Lung (tissue), 11 donors: ENCODE measurements at regions not wholly inside any gene's neighbourhood (a gene's known extent, or its start where the extent isn't known, plus 50 kb on each side); places are given as distances from the start of the nearest gene placed in this dataset.

Experiments used
- ATAC-seq: fragments of 200-7000 bp; cut with Tn5 transposase; one replicate; pipeline ENCODE4 v1.9.1; 2020; ENCODE audit warnings: moderate number of reproducible peaks; ENCODE audit not compliant: insufficient read depth, low FRiP score
- DNase-seq, 3 donors: peaks; one replicate each; pipeline ENCODE4 v3.0.0-alpha.2; 2013 to 2017
- H3K27ac ChIP-seq, 2 donors: one replicate each; pipeline ENCODE4 v1.5.1; 2013; ENCODE audit warnings: mild to moderate bottlenecking in 2 of 2, moderate library complexity in 2 of 2, control low read depth in 1 of 2, inconsistent platforms in 1 of 2, low read depth in 1 of 2, low read length in 1 of 2
- H3K27me3 ChIP-seq, 3 donors: one replicate each; pipeline ENCODE4 v1.5.1; 2013; ENCODE audit warnings: low read length in 2 of 3; ENCODE audit not compliant: control insufficient read depth in 3 of 3, insufficient read depth in 3 of 3
- H3K36me3 ChIP-seq, 4 donors: one replicate each; pipeline ENCODE4 v1.5.1; 2013; ENCODE audit warnings: low read length in 4 of 4, mild to moderate bottlenecking in 1 of 4, moderate library complexity in 1 of 4; ENCODE audit not compliant: control insufficient read depth in 4 of 4, insufficient read depth in 4 of 4
- H3K4me1 ChIP-seq, 5 donors: one replicate each; pipeline ENCODE4 v1.5.1; 2013; ENCODE audit warnings: low read length in 5 of 5, mild to moderate bottlenecking in 2 of 5, moderate library complexity in 1 of 5; ENCODE audit not compliant: control insufficient read depth in 5 of 5, insufficient read depth in 5 of 5
- H3K4me3 ChIP-seq: one replicate; pipeline ENCODE4 v1.5.1; 2013; ENCODE audit warnings: mild to moderate bottlenecking, control low read depth, moderate library complexity
- H3K9ac ChIP-seq, 2 donors: one replicate each; pipeline ENCODE4 v1.5.1; 2013; ENCODE audit warnings: low read length in 2 of 2, control low read depth in 1 of 2; ENCODE audit not compliant: insufficient read depth in 1 of 2
- H3K9me3 ChIP-seq, 4 donors: one replicate each; pipeline ENCODE4 v1.5.1; 2013; ENCODE audit warnings: low read length in 3 of 4, mild to moderate bottlenecking in 1 of 4, moderate library complexity in 1 of 4; ENCODE audit not compliant: control insufficient read depth in 4 of 4, insufficient read depth in 3 of 4
- CTCF ChIP-seq: IDR thresholded peaks from 2 replicates; pipeline ENCODE4 v1.5.1; 2012; ENCODE audit warnings: mild to moderate bottlenecking; ENCODE audit errors: control extremely low read depth, extremely low read depth
- WGBS, 2 donors: extraction: QIAGEN DNeasy Blood & Tissue Kit; methylation state at CpG; one replicate each; pipeline ENCODE4 v1.1.7; 2013; 5-methylcytosine and 5-hydroxymethylcytosine counted together
- donor health status: control.
- donor health status: control.
- donor health status: Bipolar disorder and iron deficiency.
- donor health status: healthy.
- donor health status: DM: yes; HTN: yes; CAD: no.

- H3K27me3 ChIP-seq: no peaks in the 10 kb centered on the region
- no peak for DNase-seq
- H3K36me3 ChIP-seq: no peaks in the 10 kb centered on the region
- no peak for TF ChIP-seq CTCF
- no peak overlapping the region for H3K9ac ChIP-seq
- peaks cover 0 to 3% (median 0%) of the 10 kb centered on the region in 4 donors for H3K9me3 ChIP-seq
- H3K4me3 ChIP-seq: no peak overlapping the region
- no peak overlapping the region for H3K27ac ChIP-seq
- ATAC-seq: no peak
- 94 to 98% methylated on average over 1 of the region's 1 CpG for WGBS, 2 donors
- H3K4me1 ChIP-seq: peaks cover 0 to 24% (median 3%) of the 10 kb centered on the region in 5 donors
Measured at GRCh38 chr16:64136314-64136713, 985.5 kb downstream of the CDH11 start.

GRCh38 chr16:64133366-64133765 lies 988.5 kb downstream of the CDH11 start:
- H3K9ac ChIP-seq: no peak overlapping the region
- peaks cover 0 to 3% (median 0%) of the 10 kb centered on the region in 4 donors for H3K9me3 ChIP-seq
- WGBS, 2 donors: 47 to 54% methylated on average over 2 of the region's 2 CpGs
- H3K27me3 ChIP-seq: no peaks in the 10 kb centered on the region
- H3K27ac ChIP-seq: no peak overlapping the region
- ATAC-seq: no peak
- peak in 2 of 3 donors; percentile 91 to 92 for DNase-seq
- peaks cover 0 to 24% (median 3%) of the 10 kb centered on the region in 5 donors for H3K4me1 ChIP-seq
- TF ChIP-seq CTCF: no peak
- H3K36me3 ChIP-seq: no peaks in the 10 kb centered on the region
- H3K4me3 ChIP-seq: no peak overlapping the region

- Histone ChIP-seq H3K27ac (no peak overlapping the region), H3K4me1 (peaks cover 0 to 24% (median 3%) of the 10 kb centered on the region in 5 donors), H3K4me3 (no peak overlapping the region), H3K36me3 (no peaks in the 10 kb centered on the region), H3K9ac (no peak overlapping the region), H3K9me3 (peaks cover 0 to 3% (median 0%) of the 10 kb centered on the region in 4 donors), H3K27me3 (no peaks in the 10 kb centered on the region)
- 37 to 70% methylated on average over 3 of the region's 3 CpGs for WGBS, 2 donors
- DNase-seq (peak; percentile 65 to 94 (median 92)), ATAC-seq (no peak)
- no peak for TF ChIP-seq CTCF
Measured at GRCh38 chr16:64132759-64133361, 989.0 kb downstream of the CDH11 start.

GRCh38 chr16:64132190-64132589 lies 989.7 kb downstream of the CDH11 start:
- no peak for ATAC-seq
- H3K27ac ChIP-seq: no peak overlapping the region
- 81 to 82% methylated on average over 3 of the region's 3 CpGs for WGBS, 2 donors
- no peaks in the 10 kb centered on the region for H3K27me3 ChIP-seq
- H3K36me3 ChIP-seq: no peaks in the 10 kb centered on the region
- no peak for TF ChIP-seq CTCF
- peaks cover 0 to 3% (median 0%) of the 10 kb centered on the region in 4 donors for H3K9me3 ChIP-seq
- no peak overlapping the region for H3K4me3 ChIP-seq
- H3K9ac ChIP-seq: no peak overlapping the region
- peaks cover 0 to 24% (median 3%) of the 10 kb centered on the region in 5 donors for H3K4me1 ChIP-seq
- DNase-seq: no peak
